DMS 273 (cell line): ENCODE measurements at regions not wholly inside any gene's neighbourhood (a gene's known extent, or its start where the extent isn't known, plus 50 kb on each side); places are given as distances from the start of the nearest gene placed in this dataset.
"Not testable (repeated sequence)": the region's sequence is repeated elsewhere in the genome, so short reads cannot be mapped to it uniquely, and the experiment has no call there.

Experiments
- DNase-seq: peaks from one replicate; lab custom pipeline; 2025; ENCODE audit not compliant: unreplicated experiment; lab: John Stamatoyannopoulos, UW

DNA sequence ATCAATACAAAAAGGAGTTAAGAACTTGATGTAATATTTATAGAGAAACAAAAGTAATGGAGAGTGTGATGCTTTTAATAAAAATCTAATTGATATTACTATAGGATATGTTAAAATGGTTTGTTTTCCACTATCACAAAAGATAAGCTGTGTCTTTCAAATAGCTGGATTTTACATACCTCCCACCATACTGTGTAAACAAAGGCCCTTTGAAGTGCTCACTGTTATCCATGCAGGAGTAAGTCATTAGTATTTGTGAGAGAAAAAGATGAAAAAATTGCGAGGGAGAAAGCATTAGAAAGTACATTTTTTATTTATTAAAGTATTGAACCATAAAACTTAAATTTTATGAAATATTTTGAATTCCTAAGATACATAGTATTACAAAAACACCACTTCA is 733.0 kb downstream of the GRIK2 start:
- no peak for DNase-seq

- no peak for DNase-seq
Measured at GRCh38 chr6:102127253-102127652, 733.7 kb downstream of the GRIK2 start.

DNA sequence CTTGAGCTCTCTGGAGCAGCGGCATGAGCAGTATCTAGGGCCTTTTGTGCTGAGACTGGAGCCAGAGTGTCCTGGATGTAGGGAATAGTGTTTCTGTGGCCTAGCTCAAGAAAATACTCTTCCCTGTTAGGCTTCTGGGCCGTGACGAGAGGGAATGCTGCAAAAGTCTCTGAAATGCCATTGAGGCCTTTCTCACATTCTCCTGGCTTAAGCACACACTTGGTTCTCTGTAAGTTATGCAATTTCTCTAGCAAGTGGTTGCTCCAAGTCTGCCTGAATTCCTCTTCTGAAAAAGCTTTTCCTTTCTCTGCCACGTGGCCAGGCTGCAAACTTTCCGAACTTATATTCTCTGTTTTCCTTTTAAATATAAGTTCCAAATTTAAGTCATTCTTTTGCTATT is 744.4 kb downstream of the GRIK2 start:
- DNase-seq: no peak

- no peak for DNase-seq
Measured at GRCh38 chr6:102149191-102149590, 755.7 kb downstream of the GRIK2 start.

DNA sequence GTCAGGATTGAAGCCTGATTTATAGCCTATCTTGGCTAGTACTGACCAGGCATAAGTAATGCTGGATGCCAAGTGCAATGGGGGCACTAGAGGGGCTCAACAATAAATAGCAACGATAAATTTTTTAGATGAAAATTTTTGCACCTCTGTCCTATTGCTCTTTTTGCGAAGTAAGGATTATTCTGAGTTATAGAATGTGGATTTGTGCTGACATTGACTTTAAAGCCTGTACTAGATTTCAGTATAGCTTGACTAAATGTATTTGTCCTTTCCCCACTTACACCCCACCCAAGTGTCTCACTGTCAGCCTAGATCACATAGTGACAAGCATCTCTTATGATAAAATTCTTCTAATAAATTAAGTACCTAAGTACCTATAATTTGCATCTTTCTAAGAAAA is 757.0 kb downstream of the GRIK2 start:
- DNase-seq: no peak

GRCh38 chr6:102154176-102154575 is 760.7 kb downstream of the GRIK2 start:
- DNase-seq: no peak

- DNase-seq: no peak
Measured at GRCh38 chr6:102154874-102155273, 761.4 kb downstream of the GRIK2 start.

DNA sequence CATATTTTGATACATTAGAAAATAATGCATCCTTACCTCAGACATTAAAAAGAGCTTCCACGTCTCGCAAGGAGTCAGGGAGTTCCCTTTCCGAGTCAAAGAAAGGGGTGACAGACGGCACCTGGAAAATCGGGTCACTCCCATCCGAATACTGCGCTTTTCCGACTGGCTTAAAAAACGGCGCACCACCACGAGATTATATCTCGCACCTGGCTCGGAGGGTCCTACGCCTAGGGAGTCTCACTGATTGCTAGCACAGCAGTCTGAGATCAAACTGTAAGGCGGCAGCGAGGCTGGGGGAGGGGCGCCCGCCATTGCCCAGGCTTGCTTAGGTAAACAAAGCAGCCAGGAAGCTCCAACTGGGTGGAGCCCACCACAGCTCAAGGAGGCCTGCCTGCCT is 776.3 kb downstream of the GRIK2 start:
- not testable (repeated sequence) for DNase-seq

DNA sequence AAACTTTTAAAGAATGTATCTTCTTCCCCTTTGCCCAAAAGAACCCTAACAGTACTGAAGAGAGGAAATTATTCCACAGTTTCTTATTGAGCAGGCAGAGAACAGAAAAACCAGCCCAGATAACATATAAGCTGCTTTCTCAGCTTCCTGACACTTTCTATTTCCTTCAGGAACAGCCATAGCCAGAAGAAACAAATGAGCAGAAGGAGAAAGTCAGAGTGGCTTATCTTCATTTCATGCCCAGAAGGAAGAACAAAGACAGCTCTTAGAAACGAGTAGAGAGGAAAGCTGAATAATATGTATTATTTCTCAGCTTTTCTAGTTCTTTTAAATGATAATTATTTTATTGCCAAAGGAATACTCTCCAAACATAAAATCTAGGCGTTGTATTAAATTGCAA is 793.7 kb downstream of the GRIK2 start:
- DNase-seq: no peak

GRCh38 chr6:102195311-102195710 is 801.8 kb downstream of the GRIK2 start:
- peak; percentile 2 for DNase-seq

GRCh38 chr6:102197211-102197610 is 803.7 kb downstream of the GRIK2 start:
- DNase-seq: peak; percentile 23

DNA sequence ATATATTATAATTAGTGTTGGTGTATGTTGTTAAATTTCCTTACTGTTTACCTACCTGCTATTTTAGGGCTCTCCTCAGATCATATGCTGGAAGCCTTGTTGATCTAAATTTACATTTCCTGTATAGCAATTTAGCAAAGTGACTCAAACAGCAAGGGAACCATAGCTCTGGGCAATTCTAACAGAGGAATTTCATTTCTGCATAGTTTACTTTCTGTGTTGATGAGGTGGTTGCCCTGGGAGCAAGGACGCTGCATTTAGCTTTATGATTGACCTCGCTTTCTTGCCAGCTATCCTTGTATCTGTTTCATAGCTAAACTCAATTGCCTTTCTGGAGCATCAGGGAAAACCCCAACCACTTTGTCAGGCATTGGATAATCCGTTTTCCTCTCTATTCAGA is 810.8 kb downstream of the GRIK2 start:
- DNase-seq: no peak

DNA sequence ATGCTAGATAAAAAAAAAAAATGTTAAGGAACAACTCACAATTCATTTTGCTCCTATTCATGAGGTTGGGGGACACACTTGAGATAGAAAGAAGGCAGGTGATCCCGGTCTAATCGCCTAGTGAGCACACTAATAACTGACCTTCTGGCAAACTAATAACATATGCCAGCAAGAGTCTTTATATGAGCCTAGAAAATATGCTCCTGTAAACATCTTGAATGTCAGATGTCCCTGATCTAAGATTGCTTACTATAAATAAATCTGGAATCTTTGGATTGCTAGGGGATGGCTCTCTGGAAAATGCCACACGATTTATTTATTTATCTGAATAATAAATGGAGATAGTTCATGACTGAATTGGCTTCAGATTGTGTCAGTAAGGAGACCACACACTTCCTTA is 821.9 kb downstream of the GRIK2 start:
- peak; percentile 64 for DNase-seq

GRCh38 chr6:102216232-102216631 is 822.7 kb downstream of the GRIK2 start:
- DNase-seq: peak; percentile 51

DNA sequence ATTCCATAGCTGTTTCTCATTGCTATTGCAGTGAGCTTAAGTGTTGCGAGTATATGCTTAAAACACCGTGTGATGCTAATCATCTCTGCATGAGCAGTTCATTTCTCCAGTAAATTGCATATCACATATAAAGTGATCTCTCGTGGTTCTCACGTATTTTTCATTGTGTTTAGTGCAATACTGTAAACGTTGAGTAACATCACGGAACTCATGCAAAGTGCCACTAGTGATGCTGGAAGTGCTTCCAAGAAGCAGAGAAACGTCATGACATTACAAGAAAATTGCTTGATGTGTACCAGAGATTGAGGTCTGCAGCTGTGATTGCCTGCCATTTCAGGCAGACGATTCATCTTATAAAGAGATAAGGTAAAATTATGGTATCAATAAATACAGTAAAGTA is 830.4 kb downstream of the GRIK2 start:
- no peak for DNase-seq

DNA sequence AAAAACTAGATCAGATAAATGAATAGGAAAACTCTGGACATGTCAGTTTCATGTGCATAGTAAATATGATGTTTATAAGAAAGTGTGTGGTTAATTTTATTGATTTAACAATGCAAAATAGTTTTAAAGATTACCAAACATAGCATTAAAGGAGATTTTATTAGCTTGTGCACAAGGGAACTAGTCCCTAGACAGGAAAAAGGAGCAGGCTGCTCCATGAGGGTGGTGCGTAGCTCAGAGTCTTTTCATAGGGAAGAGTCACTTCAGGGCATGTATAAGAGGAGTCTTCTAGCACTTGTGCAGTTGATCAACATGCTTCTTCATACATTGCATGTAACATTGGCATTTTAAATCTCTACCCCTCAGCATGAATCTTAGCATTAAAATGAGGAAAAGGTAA is 835.8 kb downstream of the GRIK2 start:
- no peak for DNase-seq
